AG09319 (cell line): ENCODE measurements at regions not wholly inside any gene's neighbourhood (a gene's known extent, or its start where the extent isn't known, plus 50 kb on each side); places are given as distances from the start of the nearest gene placed in this dataset.

Source experiments
- DNase-seq: peaks from one replicate; pipeline ENCODE4 v3.0.0-alpha.2; 2010; ENCODE audit warnings: low read depth; ENCODE audit errors: extremely low read depth
- CTCF ChIP-seq: IDR thresholded peaks from 2 replicates; pipeline ENCODE4 v1.5.1; 2011; ENCODE audit warnings: low read depth, mild to moderate bottlenecking, inconsistent platforms, low read length, moderate library complexity

- TF ChIP-seq CTCF = no peak
- peak; percentile 16 for DNase-seq
These were observed 529.4 kb upstream of the HTR2A start for GRCh38 chr13:47426126-47426849.

DNA sequence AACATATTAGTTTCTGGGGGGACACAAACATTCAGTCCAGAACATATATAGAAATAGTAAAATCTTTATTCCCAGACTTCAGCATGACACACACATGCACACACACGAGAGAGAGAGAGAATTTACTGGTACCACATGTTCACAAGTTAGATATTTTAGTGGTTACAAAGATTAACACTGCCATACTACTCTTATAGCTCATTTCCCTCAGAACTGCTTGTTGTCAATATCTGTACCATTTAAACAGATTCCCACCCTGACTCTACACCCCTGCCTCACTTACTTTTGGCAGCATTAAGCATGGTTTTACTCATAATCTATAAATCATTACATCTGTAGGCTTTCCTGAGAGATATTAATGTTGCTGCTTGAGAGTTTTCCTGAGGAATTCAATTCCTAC is 524.7 kb upstream of the HTR2A start:
- no peak for TF ChIP-seq CTCF
- DNase-seq = no peak

DNA sequence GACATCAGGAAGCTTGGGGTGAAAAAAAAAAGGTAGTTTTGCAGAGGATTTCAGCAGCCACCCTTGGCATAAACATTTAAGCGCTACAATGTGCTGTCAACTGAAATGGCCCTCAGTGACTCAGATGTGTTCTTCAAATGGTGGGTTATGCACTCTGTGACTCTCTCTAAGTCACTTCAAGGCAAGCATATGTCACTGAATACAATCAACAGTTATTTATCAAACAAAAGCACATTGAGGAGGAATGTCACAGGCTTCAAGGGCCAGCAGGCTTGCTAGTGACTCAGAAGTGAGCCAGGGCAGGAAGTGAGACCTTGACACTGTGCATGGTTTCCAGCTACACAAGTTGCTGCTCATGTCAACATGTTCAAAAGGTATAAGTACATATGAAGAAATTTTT is 523.7 kb upstream of the HTR2A start:
- TF ChIP-seq CTCF = no peak
- DNase-seq = no peak

DNA sequence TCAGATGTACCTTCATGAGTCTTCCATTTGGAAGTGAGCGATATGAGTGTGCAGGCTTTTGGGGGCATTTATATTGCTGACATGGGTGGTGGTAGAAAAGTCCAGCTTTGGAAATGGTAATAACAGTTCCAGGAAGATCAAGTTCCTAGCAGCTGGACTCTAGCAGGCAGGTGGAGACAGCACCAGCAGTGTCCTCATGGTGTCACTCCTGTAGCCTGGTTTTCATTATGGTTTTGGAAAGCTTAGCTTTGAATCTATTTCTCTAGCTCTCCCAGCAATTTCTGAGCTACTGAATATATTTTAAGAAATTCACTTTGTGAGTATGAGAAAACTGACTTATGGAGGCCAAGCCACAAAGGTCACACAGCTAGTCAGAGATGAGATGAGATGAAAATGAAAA is 523.2 kb upstream of the HTR2A start:
- TF ChIP-seq CTCF = peak; percentile 18
- no peak for DNase-seq

- TF ChIP-seq CTCF = no peak
- DNase-seq = no peak
These were observed 521.5 kb upstream of the HTR2A start for GRCh38 chr13:47418206-47418920.

- no peak for TF ChIP-seq CTCF
- DNase-seq = no peak
These were observed 520.6 kb upstream of the HTR2A start for GRCh38 chr13:47417485-47417884.

- no peak for TF ChIP-seq CTCF
- no peak for DNase-seq
These were observed 518.2 kb upstream of the HTR2A start for GRCh38 chr13:47415048-47415447.
